Subcutaneous abdominal adipose tissue (tissue), 5 donors: ENCODE measurements at regions not wholly inside any gene's neighbourhood (a gene's known extent, or its start where the extent isn't known, plus 50 kb on each side); places are given as distances from the start of the nearest gene placed in this dataset.

ENCODE experiments used
- H3K27ac ChIP-seq: one replicate; pipeline ENCODE4 v1.7.0; 2013; ENCODE audit warnings: low read depth, mild to moderate bottlenecking, inconsistent platforms, low read length, moderate library complexity
- H3K27me3 ChIP-seq, 5 donors: one replicate each; pipeline ENCODE4 v1.7.0; 2013; ENCODE audit warnings: low read length in 5 of 5, inconsistent platforms in 1 of 5; ENCODE audit not compliant: control insufficient read depth in 5 of 5, insufficient read depth in 4 of 5
- H3K36me3 ChIP-seq, 5 donors: one replicate each; pipeline ENCODE4 v1.7.0; 2013; ENCODE audit warnings: low read length in 5 of 5; ENCODE audit not compliant: control insufficient read depth in 5 of 5, insufficient read depth in 5 of 5
- H3K4me1 ChIP-seq, 5 donors: one replicate each; pipeline ENCODE4 v1.7.0; 2013; ENCODE audit warnings: low read length in 5 of 5, mild to moderate bottlenecking in 3 of 5, moderate library complexity in 1 of 5; ENCODE audit not compliant: control insufficient read depth in 5 of 5, insufficient read depth in 5 of 5
- H3K4me3 ChIP-seq, 5 donors: one replicate each; pipeline ENCODE4 v1.7.0; 2013; ENCODE audit warnings: low read length in 5 of 5, low read depth in 1 of 5
- H3K9ac ChIP-seq, 5 donors: one replicate each; pipeline ENCODE4 v1.7.0; 2013; ENCODE audit warnings: low read length in 5 of 5, mild to moderate bottlenecking in 4 of 5, moderate library complexity in 3 of 5
- H3K9me3 ChIP-seq, 5 donors: one replicate each; pipeline ENCODE4 v1.7.0; 2013; ENCODE audit warnings: low read length in 5 of 5; ENCODE audit not compliant: control insufficient read depth in 5 of 5
- donor health status: healthy.
- donor health status: healthy.
- donor health status: healthy.
- donor health status: healthy.
- donor health status: healthy.

DNA sequence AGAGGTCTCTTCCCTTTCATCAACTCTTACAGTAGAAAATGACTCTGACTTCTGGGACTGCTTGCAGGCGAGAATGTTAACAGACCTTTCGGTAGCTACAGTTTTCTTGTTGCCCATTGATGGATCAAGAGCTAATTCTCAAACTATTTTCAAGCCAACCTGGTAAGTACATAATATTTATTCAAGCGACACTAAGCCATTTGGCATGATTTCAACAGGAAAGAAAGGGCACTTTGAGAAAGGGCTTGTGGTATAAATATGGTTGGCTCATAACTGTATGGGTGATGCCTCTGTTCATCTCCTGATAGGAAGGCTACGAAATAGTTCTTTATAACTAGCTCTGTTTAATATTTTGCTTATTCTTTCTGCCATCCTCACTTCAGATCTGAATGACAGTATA is 196.2 kb upstream of the CNTN4 start:
- H3K27me3 ChIP-seq = no peaks in the 10 kb centered on the region
- H3K9me3 ChIP-seq = no peaks in the 10 kb centered on the region
- no peak overlapping the region for H3K4me3 ChIP-seq
- no peak overlapping the region for H3K9ac ChIP-seq
- no peak overlapping the region for H3K27ac ChIP-seq
- H3K36me3 ChIP-seq = no peaks in the 10 kb centered on the region
- no peaks in the 10 kb centered on the region for H3K4me1 ChIP-seq

- no peaks in the 10 kb centered on the region for H3K36me3 ChIP-seq
- no peak overlapping the region for H3K27ac ChIP-seq
- H3K4me1 ChIP-seq = no peaks in the 10 kb centered on the region
- H3K27me3 ChIP-seq = no peaks in the 10 kb centered on the region
- H3K9me3 ChIP-seq = no peaks in the 10 kb centered on the region
- no peak overlapping the region for H3K4me3 ChIP-seq
- H3K9ac ChIP-seq = no peak overlapping the region
Measured at GRCh38 chr3:1903111-1903510, 195.6 kb upstream of the CNTN4 start.

GRCh38 chr3:1907911-1908310 is 190.8 kb upstream of the CNTN4 start:
- Histone ChIP-seq H3K9me3 (no peaks in the 10 kb centered on the region), H3K4me3 (no peak overlapping the region), H3K9ac (no peak overlapping the region), H3K27me3 (no peaks in the 10 kb centered on the region), H3K4me1 (no peaks in the 10 kb centered on the region), H3K27ac (no peak overlapping the region), H3K36me3 (no peaks in the 10 kb centered on the region)

DNA sequence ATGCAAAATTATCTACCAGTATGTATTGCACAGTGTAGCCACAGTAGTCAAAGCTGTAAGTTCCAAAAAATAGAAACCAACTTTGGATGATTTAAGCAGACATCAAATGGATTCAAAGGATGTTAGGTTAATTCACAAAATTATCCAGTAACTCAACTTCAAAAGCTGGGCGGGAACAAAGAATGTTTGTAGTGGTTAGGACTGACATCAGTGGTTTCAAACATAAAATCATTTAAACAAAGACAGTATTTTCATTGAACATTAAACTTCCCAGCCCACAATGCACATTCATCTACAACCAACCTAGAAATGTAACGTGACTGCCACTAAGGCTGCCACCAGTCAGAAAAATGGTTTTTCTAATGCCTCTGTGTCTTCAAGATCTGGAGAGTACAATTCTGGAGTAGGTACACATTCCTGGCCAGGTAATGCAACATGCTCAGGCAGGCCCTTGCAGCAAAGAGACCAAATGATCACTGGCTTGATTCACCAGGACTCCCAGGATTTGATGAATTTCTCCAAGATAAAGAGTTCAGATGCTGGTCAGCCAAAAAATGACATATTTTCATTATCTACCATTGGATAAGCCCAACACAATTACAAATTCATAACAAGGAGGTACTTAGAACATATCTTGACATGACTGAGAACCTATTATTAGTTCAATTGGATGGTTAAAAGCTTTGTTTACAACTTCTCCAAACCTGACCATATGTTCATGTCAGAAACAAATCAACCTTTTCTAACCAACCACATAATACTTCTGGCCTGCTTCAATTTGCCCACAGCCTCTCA is 189.8 kb upstream of the CNTN4 start:
- Histone ChIP-seq H3K27me3 (no peaks in the 10 kb centered on the region), H3K36me3 (no peaks in the 10 kb centered on the region), H3K27ac (no peak overlapping the region), H3K9me3 (no peaks in the 10 kb centered on the region), H3K4me1 (no peaks in the 10 kb centered on the region), H3K9ac (no peak overlapping the region), H3K4me3 (no peak overlapping the region)

DNA sequence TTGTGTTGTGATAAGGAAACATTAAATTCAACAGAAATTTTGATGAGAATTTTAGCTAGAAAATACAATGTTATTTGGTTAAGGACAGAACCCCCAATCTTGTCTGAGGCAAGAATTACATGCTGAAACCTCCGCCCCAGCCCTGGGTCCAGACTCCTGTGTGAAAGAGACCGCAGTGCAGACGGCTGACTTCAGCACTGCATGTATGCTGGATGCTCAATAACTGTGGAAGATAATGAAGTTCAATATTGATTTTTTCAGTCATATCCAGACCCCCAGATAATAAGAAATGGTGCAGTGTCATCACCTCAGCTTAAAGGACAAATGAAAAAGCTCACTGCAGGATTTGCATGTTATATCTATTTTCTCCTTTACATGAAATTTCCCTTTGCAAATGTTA is 188.3 kb upstream of the CNTN4 start:
- H3K36me3 ChIP-seq = no peaks in the 10 kb centered on the region
- no peaks in the 10 kb centered on the region for H3K9me3 ChIP-seq
- H3K9ac ChIP-seq = no peak overlapping the region
- no peak overlapping the region for H3K4me3 ChIP-seq
- H3K27me3 ChIP-seq = no peaks in the 10 kb centered on the region
- no peaks in the 10 kb centered on the region for H3K4me1 ChIP-seq
- H3K27ac ChIP-seq = no peak overlapping the region

DNA sequence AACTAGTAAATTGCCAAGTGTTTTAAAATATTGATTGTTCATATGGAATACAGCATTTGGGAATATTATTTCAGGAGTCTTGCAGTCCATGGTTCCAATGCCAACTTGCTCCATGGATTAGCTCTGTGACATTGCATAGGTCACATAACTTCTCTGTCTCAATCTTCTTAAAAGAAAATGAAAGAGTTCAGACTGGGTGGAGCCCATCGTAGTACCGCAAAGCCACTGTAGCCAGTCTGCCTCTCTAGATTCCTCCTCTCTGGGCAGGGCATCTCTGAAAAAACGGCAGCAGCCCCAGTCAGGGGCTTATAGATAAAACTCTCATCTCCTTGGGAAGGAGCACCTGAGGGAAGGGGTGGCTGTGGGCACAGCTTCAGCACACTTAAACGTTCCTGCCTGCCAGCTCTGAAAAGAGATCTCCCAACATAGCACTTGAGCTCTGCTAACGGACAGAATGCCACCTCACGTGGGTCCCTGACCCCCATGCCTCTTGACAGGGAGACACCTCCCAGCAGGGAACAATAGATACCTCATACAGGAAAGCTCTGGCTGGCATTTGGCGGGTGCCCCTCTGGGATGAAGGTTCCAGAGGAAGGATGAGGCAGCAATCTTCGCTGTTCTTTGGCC is 168.8 kb upstream of the CNTN4 start:
- H3K4me3 ChIP-seq = no peak overlapping the region
- no peak overlapping the region for H3K9ac ChIP-seq
- no peaks in the 10 kb centered on the region for H3K27me3 ChIP-seq
- no peaks in the 10 kb centered on the region for H3K4me1 ChIP-seq
- H3K36me3 ChIP-seq = no peaks in the 10 kb centered on the region
- H3K9me3 ChIP-seq = peaks cover 0 to 5% (median 0%) of the 10 kb centered on the region in 5 donors
- no peak overlapping the region for H3K27ac ChIP-seq

DNA sequence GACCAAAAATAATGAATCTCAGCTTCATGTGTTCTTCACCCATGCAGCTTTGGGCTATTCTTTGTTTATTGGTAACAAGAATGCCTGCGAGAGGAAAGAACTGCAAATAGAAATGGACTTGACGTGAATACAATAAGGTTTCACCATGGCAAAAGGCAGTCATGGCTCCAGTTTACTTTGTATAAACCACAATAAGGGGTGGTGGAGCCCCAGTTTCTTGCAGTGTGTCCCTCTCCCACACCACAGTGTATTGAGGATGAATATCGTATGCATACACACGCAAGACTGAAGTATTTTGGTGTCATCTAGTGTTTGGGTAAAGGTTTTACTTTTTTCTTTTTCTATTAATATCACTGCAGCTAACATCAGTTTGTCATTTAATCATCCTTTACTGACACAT is 159.7 kb upstream of the CNTN4 start:
- Histone ChIP-seq H3K9me3 (no peaks in the 10 kb centered on the region), H3K9ac (peak overlapping the region in 1 of 5 donors; percentile 32), H3K27me3 (no peaks in the 10 kb centered on the region), H3K4me3 (no peak overlapping the region), H3K36me3 (no peaks in the 10 kb centered on the region), H3K27ac (no peak overlapping the region), H3K4me1 (peaks cover 0 to 10% (median 0%) of the 10 kb centered on the region in 5 donors)

- Histone ChIP-seq H3K4me1 (peaks cover 0 to 10% (median 0%) of the 10 kb centered on the region in 5 donors), H3K27me3 (no peaks in the 10 kb centered on the region), H3K9ac (no peak overlapping the region), H3K36me3 (no peaks in the 10 kb centered on the region), H3K9me3 (no peaks in the 10 kb centered on the region), H3K27ac (no peak overlapping the region), H3K4me3 (no peak overlapping the region)
Measured at GRCh38 chr3:1942781-1943180, 155.9 kb upstream of the CNTN4 start.

DNA sequence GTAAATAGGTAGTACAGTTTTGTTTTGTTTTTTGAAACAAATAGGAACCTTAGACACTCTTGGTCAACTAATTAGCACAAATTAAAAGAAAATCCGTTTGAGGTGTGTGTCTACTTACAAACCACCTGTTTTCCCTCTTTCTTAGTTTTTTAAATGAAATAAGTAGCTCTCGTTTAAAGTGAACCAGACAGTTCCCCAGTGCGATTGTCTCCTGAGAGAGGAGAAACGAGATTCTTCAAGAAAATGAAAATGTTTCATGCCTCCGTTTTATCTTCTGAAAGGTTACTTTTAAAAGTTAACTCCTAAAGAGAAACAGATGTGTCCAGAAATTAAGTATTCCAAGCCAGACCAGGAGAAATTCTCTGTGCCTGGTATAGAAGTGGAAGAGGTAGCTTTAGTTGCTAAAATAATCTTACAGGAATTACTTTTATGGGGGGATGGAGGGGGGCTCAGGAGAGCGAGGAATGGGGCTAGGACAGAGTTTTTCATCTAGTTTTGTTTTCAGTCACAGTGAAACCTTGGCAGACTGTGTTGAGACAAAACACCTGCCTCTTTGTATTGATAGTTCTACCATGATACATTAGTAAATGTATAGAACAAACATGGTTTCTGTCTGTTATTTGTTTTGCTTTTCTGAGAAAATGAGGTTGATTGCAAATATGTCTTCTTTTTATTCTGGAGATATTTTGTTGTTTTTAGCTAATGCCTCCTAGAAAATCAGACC is 155.1 kb upstream of the CNTN4 start:
- Histone ChIP-seq H3K4me3 (no peak overlapping the region), H3K27me3 (no peaks in the 10 kb centered on the region), H3K9me3 (no peaks in the 10 kb centered on the region), H3K9ac (no peak overlapping the region), H3K27ac (no peak overlapping the region), H3K36me3 (no peaks in the 10 kb centered on the region), H3K4me1 (peaks cover 0 to 7% (median 0%) of the 10 kb centered on the region in 5 donors)

DNA sequence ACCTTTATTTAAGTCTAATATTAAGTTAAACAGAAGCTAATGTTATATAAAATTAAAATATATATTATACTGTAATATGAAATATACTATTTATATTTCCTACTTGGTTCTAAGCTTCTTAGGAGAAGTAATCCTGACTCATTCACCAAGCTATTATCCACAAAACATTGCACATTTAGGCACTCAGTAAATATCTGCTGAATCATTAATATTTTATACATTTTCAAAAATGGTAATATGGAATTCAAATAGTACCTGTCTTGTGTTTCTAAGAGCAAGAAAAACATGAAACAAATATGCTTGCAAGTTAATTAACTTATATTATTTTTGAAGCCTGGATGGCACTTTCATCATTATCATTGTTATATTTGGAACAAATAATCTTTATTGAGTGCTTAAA is 153.0 kb upstream of the CNTN4 start:
- no peak overlapping the region for H3K4me3 ChIP-seq
- H3K9me3 ChIP-seq = no peaks in the 10 kb centered on the region
- no peaks in the 10 kb centered on the region for H3K36me3 ChIP-seq
- H3K4me1 ChIP-seq = no peaks in the 10 kb centered on the region
- H3K27ac ChIP-seq = no peak overlapping the region
- no peaks in the 10 kb centered on the region for H3K27me3 ChIP-seq
- H3K9ac ChIP-seq = no peak overlapping the region
